Hepatocyte (in vitro differentiated cells): ENCODE measurements at regions not wholly inside any gene's neighbourhood (a gene's known extent, or its start where the extent isn't known, plus 50 kb on each side); places are given as distances from the start of the nearest gene placed in this dataset.

ENCODE experiments used
- DNase-seq: peaks from one replicate; pipeline ENCODE4 v3.0.0-alpha.2; 2016; ENCODE audit warnings: low spot score
- H2AFZ ChIP-seq: fragments of 200-600 bp; sonication (generic); 2 replicates; pipeline ENCODE4 v1.6.0; 2016; ENCODE audit warnings: antibody characterized with exemption, mild to moderate bottlenecking
- H3K27ac ChIP-seq: fragments of 200-600 bp; sonication (generic); 2 replicates; pipeline ENCODE4 v1.5.1; 2016; ENCODE audit warnings: mild to moderate bottlenecking
- H3K27me3 ChIP-seq: fragments of 200-600 bp; sonication (generic); 2 replicates; pipeline ENCODE4 v1.6.1; 2016
- H3K36me3 ChIP-seq: fragments of 200-600 bp; sonication (generic); replicated peaks from 2 replicates; pipeline ENCODE4 v1.5.1; 2016; ENCODE audit warnings: low read depth; ENCODE audit not compliant: insufficient read depth
- H3K4me1 ChIP-seq: fragments of 200-600 bp; sonication (generic); 2 replicates; pipeline ENCODE4 v1.5.1; 2016; ENCODE audit warnings: mild to moderate bottlenecking, moderate library complexity; ENCODE audit not compliant: insufficient read depth
- H3K4me2 ChIP-seq: fragments of 200-600 bp; sonication (generic); 2 replicates; pipeline ENCODE4 v1.6.0; 2016
- H3K4me3 ChIP-seq: fragments of 200-600 bp; sonication (generic); 2 replicates; pipeline ENCODE4 v1.5.1; 2016; ENCODE audit warnings: mild to moderate bottlenecking
- H3K79me2 ChIP-seq: fragments of 200-600 bp; sonication (generic); 2 replicates; pipeline ENCODE4 v1.6.0; 2017; ENCODE audit warnings: mild to moderate bottlenecking
- H3K9me2 ChIP-seq: fragments of 200-600 bp; sonication (generic); replicated peaks from 2 replicates; pipeline ENCODE4 v1.6.0; 2017; ENCODE audit warnings: mild to moderate bottlenecking; ENCODE audit not compliant: insufficient read depth
- H3K9me3 ChIP-seq: fragments of 200-600 bp; sonication (generic); 2 replicates; pipeline ENCODE4 v1.5.1; 2016; ENCODE audit warnings: low read depth, mild to moderate bottlenecking
- H4K20me1 ChIP-seq: fragments of 200-600 bp; sonication (generic); 2 replicates; pipeline ENCODE4 v1.6.0; 2016; ENCODE audit warnings: mild to moderate bottlenecking; ENCODE audit not compliant: insufficient read depth, poor library complexity, severe bottlenecking
- CTCF ChIP-seq: fragments of 200-600 bp; sonication (generic); IDR thresholded peaks from 2 replicates; pipeline ENCODE4 v1.5.1; 2016; ENCODE audit warnings: antibody characterized with exemption, mild to moderate bottlenecking; ENCODE audit not compliant: poor library complexity
- EZH2 ChIP-seq: fragments of 200-600 bp; sonication (generic); IDR thresholded peaks from 2 replicates; pipeline ENCODE4 v1.6.1; 2016; ENCODE audit warnings: antibody characterized with exemption, mild to moderate bottlenecking, borderline replicate concordance
- EZH2phosphoT487 ChIP-seq: fragments of 200-600 bp; sonication (generic); IDR thresholded peaks from one replicate; pipeline ENCODE4 v1.6.1; 2018; ENCODE audit warnings: antibody characterized with exemption, mild to moderate bottlenecking, low read depth, moderate library complexity; ENCODE audit not compliant: unreplicated experiment, severe bottlenecking
- WGBS: methylation state at CpG from one replicate; pipeline ENCODE4 v1.1.6; 2016; ENCODE audit warnings: low lambda C conversion rate; ENCODE audit errors: missing lambda C conversion rate; 5-methylcytosine and 5-hydroxymethylcytosine counted together

DNA sequence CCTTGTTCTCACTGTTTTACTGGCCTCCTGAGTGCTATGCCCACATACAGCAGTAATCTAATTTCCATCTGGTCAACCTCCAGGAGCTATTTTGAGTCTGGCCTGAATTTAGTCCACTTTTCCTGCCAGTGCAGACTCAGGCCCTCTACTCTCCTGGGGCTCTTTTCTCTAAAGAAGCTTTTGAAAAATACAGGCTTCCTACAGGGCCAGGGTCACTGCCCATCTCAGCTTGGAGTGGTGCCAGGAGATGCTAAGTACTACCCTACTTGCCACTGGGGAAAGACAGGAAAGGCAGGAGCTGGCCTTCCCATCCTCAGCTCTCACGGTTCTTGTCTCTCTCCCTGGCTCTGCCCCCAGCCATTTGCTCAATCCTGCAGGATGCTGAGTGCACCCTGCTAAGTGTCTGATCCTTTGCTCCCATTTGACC, 101.7 kb upstream of the SERP2 start:
- WGBS: 60% methylated on average over 1 of the region's 1 CpG
- H3K4me2 ChIP-seq: no peak overlapping the region

DNA sequence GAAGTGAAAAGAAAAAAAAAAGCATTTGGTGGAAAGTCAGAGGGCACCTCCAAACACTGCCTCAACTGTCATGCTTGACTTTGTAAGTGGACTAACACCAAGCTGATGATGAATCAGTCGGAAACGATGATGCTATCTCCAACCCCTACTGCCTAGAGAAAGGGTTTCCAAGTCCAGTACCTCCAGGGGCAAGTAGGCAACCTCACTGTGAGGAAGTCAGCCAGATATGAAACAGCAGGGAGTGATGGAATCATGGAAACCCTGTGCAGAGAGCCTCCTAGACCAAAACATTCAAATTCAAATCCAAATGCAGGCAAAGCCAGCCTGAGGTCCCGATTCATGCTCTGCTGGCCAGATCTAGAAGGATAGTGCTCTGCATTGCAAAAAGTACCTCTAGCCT, 100.9 kb upstream of the SERP2 start:
- Histone ChIP-seq H3K4me3 (no peak overlapping the region), H3K36me3 (no peaks in the 10 kb centered on the region), H3K4me2 (no peak overlapping the region), H3K27me3 (no peaks in the 10 kb centered on the region), H3K27ac (no peak overlapping the region), H3K4me1 (peaks cover 32% of the 10 kb centered on the region), H3K9me2 (no peaks in the 10 kb centered on the region), H3K79me2 (no peaks in the 10 kb centered on the region), H4K20me1 (no peaks in the 10 kb centered on the region), H2AFZ (no peak overlapping the region), H3K9me3 (no peaks in the 10 kb centered on the region)
- no peak for DNase-seq
- 92% methylated on average over 3 of the region's 3 CpGs for WGBS
- no peak for TF ChIP-seq EZH2
- TF ChIP-seq CTCF: no peak
- no peak for TF ChIP-seq EZH2phosphoT487

More for the DNA sequence above, 101.7 kb upstream of the SERP2 start:
- Histone ChIP-seq H3K4me1 (peaks cover 32% of the 10 kb centered on the region), H2AFZ (no peak overlapping the region), H3K79me2 (no peaks in the 10 kb centered on the region), H4K20me1 (no peaks in the 10 kb centered on the region), H3K27ac (peak overlapping the region; percentile 76), H3K36me3 (no peaks in the 10 kb centered on the region), H3K9me2 (no peaks in the 10 kb centered on the region), H3K27me3 (no peaks in the 10 kb centered on the region), H3K4me3 (no peak overlapping the region), H3K9me3 (no peaks in the 10 kb centered on the region)
- no peak for TF ChIP-seq EZH2phosphoT487
- no peak for TF ChIP-seq CTCF
- no peak for TF ChIP-seq EZH2
- no peak for DNase-seq

DNA sequence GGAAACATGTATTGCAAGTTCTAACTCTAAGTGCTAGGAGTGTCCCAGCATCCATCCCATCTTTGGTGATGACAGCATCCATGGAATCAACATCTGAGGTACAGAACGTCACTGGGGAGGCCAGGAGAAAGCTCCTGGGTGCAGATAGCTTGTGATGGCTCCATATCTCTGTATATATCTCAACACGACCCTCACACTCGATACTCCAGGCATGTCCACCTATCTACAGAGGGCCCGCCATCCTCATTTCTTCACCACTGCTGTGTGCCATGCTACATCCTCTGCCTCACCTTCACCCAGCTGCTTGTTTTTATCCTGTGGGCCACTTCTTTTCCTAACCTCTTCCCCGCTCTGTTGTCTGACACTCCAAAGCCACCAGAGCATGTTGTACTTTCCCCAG, 100.4 kb upstream of the SERP2 start:
- H3K27me3 ChIP-seq: no peaks in the 10 kb centered on the region
- H3K4me3 ChIP-seq: no peak overlapping the region
- no peak overlapping the region for H3K4me2 ChIP-seq
- 99% methylated on average over 5 of the region's 5 CpGs for WGBS
- no peak for DNase-seq
- H3K4me1 ChIP-seq: peaks cover 37% of the 10 kb centered on the region
- TF ChIP-seq EZH2 (no peak), EZH2phosphoT487 (no peak), CTCF (no peak)
- no peak overlapping the region for H3K27ac ChIP-seq
- H4K20me1 ChIP-seq: no peaks in the 10 kb centered on the region
- H3K36me3 ChIP-seq: no peaks in the 10 kb centered on the region
- H2AFZ ChIP-seq: no peak overlapping the region
- H3K9me2 ChIP-seq: no peaks in the 10 kb centered on the region
- no peaks in the 10 kb centered on the region for H3K9me3 ChIP-seq
- no peaks in the 10 kb centered on the region for H3K79me2 ChIP-seq
